Upper lobe of right lung (tissue), 1 donor: ENCODE measurements at regions not wholly inside any gene's neighbourhood (a gene's known extent, or its start where the extent isn't known, plus 50 kb on each side); places are given as distances from the start of the nearest gene placed in this dataset.

Experiments used
- ATAC-seq: fragments of 200-7000 bp; cut with Tn5 transposase; one replicate; pipeline ENCODE4 v1.9.1; 2020; ENCODE audit warnings: mild to moderate bottlenecking, moderate library complexity
- DNase-seq: peaks from one replicate; pipeline ENCODE4 v3.0.0-alpha.2; 2020
- H3K27ac ChIP-seq: fragments of 200-600 bp; one replicate; pipeline ENCODE4 v1.8.0; 2022
- H3K27me3 ChIP-seq: fragments of 200-600 bp; one replicate; pipeline ENCODE4 v1.8.0; 2022; ENCODE audit warnings: mild to moderate bottlenecking
- H3K36me3 ChIP-seq: fragments of 200-600 bp; one replicate; pipeline ENCODE4 v1.8.0; 2022
- H3K4me1 ChIP-seq: fragments of 200-600 bp; one replicate; pipeline ENCODE4 v1.8.0; 2022
- H3K4me3 ChIP-seq: fragments of 200-600 bp; one replicate; pipeline ENCODE4 v1.8.0; 2022; ENCODE audit warnings: mild to moderate bottlenecking
- H3K9me3 ChIP-seq: fragments of 200-600 bp; one replicate; pipeline ENCODE4 v1.8.0; 2022
- CTCF ChIP-seq: fragments of 200-600 bp; IDR thresholded peaks from one replicate; pipeline ENCODE4 v1.8.0; 2022; ENCODE audit warnings: antibody characterized with exemption
- intact Hi-C: fragments of 100-400 bp; cut with DNase I; formaldehyde crosslinking; loops from one replicate; pipeline ENCODE4 v1.11.0; 2022
- donor health status: DM: no; HTN: yes; CAD: no; lungs with severe emphysema.

- intact Hi-C loops, result no loop called here
- Histone ChIP-seq H3K27me3 (no peaks in the 10 kb centered on the region), H3K4me1 (no peaks in the 10 kb centered on the region), H3K9me3 (no peaks in the 10 kb centered on the region), H3K4me3 (no peak overlapping the region), H3K27ac (no peak overlapping the region), H3K36me3 (no peaks in the 10 kb centered on the region)
- TF ChIP-seq CTCF, result no peak
- ATAC-seq, result no peak
- DNase-seq, result no peak
These were observed 262.6 kb upstream of the NAALADL2 start for GRCh38 chr3:174596447-174596982.

GRCh38 chr3:174598885-174599439 lies 260.2 kb upstream of the NAALADL2 start:
- no peak for TF ChIP-seq CTCF
- DNase-seq, result no peak
- no peaks in the 10 kb centered on the region for H3K9me3 ChIP-seq
- H3K27ac ChIP-seq, result no peak overlapping the region
- ATAC-seq, result no peak
- no peaks in the 10 kb centered on the region for H3K4me1 ChIP-seq
- intact Hi-C loops, result no loop called here
- H3K36me3 ChIP-seq, result no peaks in the 10 kb centered on the region
- H3K27me3 ChIP-seq, result no peaks in the 10 kb centered on the region
- H3K4me3 ChIP-seq, result no peak overlapping the region

- ATAC-seq, result no peak
- no peaks in the 10 kb centered on the region for H3K9me3 ChIP-seq
- intact Hi-C loops, result no loop called here
These were observed 246.0 kb upstream of the NAALADL2 start for GRCh38 chr3:174613173-174613572.

GRCh38 chr3:174614036-174614435 lies 245.1 kb upstream of the NAALADL2 start:
- intact Hi-C loops, result no loop called here
- H3K9me3 ChIP-seq, result no peaks in the 10 kb centered on the region
- no peak overlapping the region for H3K27ac ChIP-seq
- no peaks in the 10 kb centered on the region for H3K27me3 ChIP-seq
- no peak for ATAC-seq
- no peak for DNase-seq
- TF ChIP-seq CTCF, result no peak
- H3K4me3 ChIP-seq, result no peak overlapping the region
- no peaks in the 10 kb centered on the region for H3K36me3 ChIP-seq
- H3K4me1 ChIP-seq, result no peaks in the 10 kb centered on the region

More at GRCh38 chr3:174613173-174613572, 246.0 kb upstream of the NAALADL2 start:
- no peak for DNase-seq
- Histone ChIP-seq H3K27ac (no peak overlapping the region), H3K27me3 (no peaks in the 10 kb centered on the region), H3K36me3 (no peaks in the 10 kb centered on the region), H3K4me3 (no peak overlapping the region), H3K4me1 (no peaks in the 10 kb centered on the region)
- no peak for TF ChIP-seq CTCF

GRCh38 chr3:174618368-174619080 lies 240.6 kb upstream of the NAALADL2 start:
- no peak for DNase-seq
- H3K27ac ChIP-seq, result no peak overlapping the region
- ATAC-seq, result no peak
- TF ChIP-seq CTCF, result no peak
- no peaks in the 10 kb centered on the region for H3K4me1 ChIP-seq
- H3K36me3 ChIP-seq, result no peaks in the 10 kb centered on the region
- no peak overlapping the region for H3K4me3 ChIP-seq
- intact Hi-C loops, result no loop called here
- H3K9me3 ChIP-seq, result no peaks in the 10 kb centered on the region
- no peaks in the 10 kb centered on the region for H3K27me3 ChIP-seq
